ENCODE measurements at regions not wholly inside any gene's neighbourhood (a gene's known extent, or its start where the extent isn't known, plus 50 kb on each side); places are given as distances from the start of the nearest gene placed in this dataset.

DNA sequence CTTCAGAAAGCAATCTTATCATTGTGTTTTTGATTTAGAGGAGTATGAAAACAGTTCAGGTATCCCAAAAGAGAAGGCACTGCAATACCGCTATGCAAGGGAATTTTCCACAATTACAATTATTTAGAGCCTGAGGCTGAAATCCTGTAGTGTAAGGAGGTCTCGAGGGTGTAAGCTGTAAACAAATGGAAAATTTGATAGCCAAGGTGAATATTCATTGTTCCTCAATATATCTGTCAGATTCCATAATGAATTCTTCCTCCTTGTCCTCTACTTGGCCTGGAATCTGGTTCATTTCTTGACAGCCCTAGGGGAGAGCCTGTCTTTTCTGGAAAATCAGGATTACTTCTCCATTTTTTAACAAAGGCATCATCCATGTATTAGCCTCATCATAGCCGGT is 63.1 kb upstream of the SMARCA2 start:
- ATAC-seq (ENCODE audit: poor library complexity) = no peak
- H3K4me1 Mint-ChIP-seq (ENCODE audit: low read depth) = no peaks in the 10 kb centered on the region
- intact Hi-C loops (cut with DNase I, micrococcal nuclease) = no loop called here
- Histone ChIP-seq H3K36me3 (ENCODE audit: insufficient read depth, low read length) (no peaks in the 10 kb centered on the region), H3K27ac (ENCODE audit: low read depth in 1 of 2, low read length in 2 of 2) (no peak overlapping the region), H3K4me3 (ENCODE audit: low read length) (no peak overlapping the region), H3K9me3 (ENCODE audit: control insufficient read depth in 1 of 2, insufficient read depth in 1 of 2, low read length in 2 of 2) (no peaks in the 10 kb centered on the region), H3K27me3 (ENCODE audit: control insufficient read depth in 1 of 2, insufficient read depth in 2 of 2, low read length in 2 of 2) (no peaks in the 10 kb centered on the region), H3K4me1 (ENCODE audit: insufficient read depth, low read length) (no peaks in the 10 kb centered on the region)
- POLR2A ChIA-PET = no interaction called here
- H3K36me3 Mint-ChIP-seq (ENCODE audit: low read depth) = no peaks in the 10 kb centered on the region
- no peaks in the 10 kb centered on the region for H3K27me3 Mint-ChIP-seq
- H3K27ac Mint-ChIP-seq = no peak overlapping the region
- TF ChIP-seq, protein P1, sequence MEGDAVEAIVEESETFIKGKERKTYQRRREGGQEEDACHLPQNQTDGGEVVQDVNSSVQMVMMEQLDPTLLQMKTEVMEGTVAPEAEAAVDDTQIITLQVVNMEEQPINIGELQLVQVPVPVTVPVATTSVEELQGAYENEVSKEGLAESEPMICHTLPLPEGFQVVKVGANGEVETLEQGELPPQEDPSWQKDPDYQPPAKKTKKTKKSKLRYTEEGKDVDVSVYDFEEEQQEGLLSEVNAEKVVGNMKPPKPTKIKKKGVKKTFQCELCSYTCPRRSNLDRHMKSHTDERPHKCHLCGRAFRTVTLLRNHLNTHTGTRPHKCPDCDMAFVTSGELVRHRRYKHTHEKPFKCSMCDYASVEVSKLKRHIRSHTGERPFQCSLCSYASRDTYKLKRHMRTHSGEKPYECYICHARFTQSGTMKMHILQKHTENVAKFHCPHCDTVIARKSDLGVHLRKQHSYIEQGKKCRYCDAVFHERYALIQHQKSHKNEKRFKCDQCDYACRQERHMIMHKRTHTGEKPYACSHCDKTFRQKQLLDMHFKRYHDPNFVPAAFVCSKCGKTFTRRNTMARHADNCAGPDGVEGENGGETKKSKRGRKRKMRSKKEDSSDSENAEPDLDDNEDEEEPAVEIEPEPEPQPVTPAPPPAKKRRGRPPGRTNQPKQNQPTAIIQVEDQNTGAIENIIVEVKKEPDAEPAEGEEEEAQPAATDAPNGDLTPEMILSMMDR (IDR thresholded peaks at IDR 0.05) = no peak
- CTCF ChIA-PET = no interaction called here
- no peak for DNase-seq
- H3K4me3 Mint-ChIP-seq = no peak overlapping the region
- no peaks in the 10 kb centered on the region for H3K9me3 Mint-ChIP-seq

DNA sequence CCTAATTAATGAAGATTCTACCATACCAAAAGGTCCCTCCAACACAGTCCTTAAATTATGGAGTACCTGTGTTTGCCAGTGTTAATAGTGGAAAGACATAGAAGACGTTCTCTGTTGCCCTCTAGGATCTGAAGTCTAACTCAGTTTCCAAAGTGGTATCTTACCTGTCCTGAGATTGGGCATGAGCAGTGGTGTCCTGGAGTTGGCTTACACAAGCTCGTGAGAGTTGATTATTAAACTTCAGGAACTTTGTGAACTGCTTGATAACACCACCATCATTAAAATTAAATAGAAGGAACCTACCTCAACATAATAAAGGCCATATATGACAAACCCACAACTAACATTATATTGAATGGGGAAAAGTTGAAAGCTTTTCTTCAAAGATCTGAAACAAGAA is 60.9 kb upstream of the SMARCA2 start:
- ATAC-seq (ENCODE audit: poor library complexity) = no peak
- intact Hi-C loops (cut with DNase I, micrococcal nuclease) = no loop called here
- POLR2A ChIA-PET = no interaction called here
- Mint-ChIP-seq H3K27me3 (no peaks in the 10 kb centered on the region), H3K27ac (no peak overlapping the region), H3K36me3 (ENCODE audit: low read depth) (no peaks in the 10 kb centered on the region), H3K4me3 (no peak overlapping the region), H3K9me3 (no peaks in the 10 kb centered on the region), H3K4me1 (ENCODE audit: low read depth) (no peaks in the 10 kb centered on the region)
- Histone ChIP-seq H3K4me3 (ENCODE audit: low read length) (no peak overlapping the region), H3K36me3 (ENCODE audit: insufficient read depth, low read length) (no peaks in the 10 kb centered on the region), H3K4me1 (ENCODE audit: insufficient read depth, low read length) (no peaks in the 10 kb centered on the region), H3K27me3 (ENCODE audit: control insufficient read depth in 1 of 2, insufficient read depth in 2 of 2, low read length in 2 of 2) (no peaks in the 10 kb centered on the region), H3K9me3 (ENCODE audit: control insufficient read depth in 1 of 2, insufficient read depth in 1 of 2, low read length in 2 of 2) (no peaks in the 10 kb centered on the region), H3K27ac (ENCODE audit: low read depth in 1 of 2, low read length in 2 of 2) (no peak overlapping the region)
- TF ChIP-seq, protein P1 (IDR thresholded peaks at IDR 0.05) = no peak
- CTCF ChIA-PET = interaction anchor here (0.6 kb wide), 1 partner anchor 167 kb away, joined by 3 read pairs; no protein-coding TSS in a partner anchor
- DNase-seq = no peak

DNA sequence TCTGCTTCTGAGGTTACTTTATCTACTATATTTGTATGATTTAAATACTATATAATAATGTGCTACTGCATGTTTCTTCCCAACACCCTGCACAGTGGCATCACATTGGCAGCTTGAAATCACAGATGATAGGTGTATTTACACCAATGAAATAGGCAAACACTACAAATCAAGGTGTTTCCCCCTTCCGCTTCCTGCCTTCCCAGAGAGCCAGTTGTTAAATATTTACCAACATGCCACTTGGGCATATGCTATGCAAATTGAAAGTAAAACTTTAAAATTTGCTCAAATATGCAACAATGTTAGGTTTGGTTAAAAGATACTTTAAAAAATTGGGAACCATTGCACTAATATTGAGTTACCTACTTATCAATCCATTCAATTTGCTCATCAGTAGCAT is 58.2 kb upstream of the SMARCA2 start:
- TF ChIP-seq, protein P1 (IDR thresholded peaks at IDR 0.05) = no peak
- Mint-ChIP-seq H3K27me3 (no peaks in the 10 kb centered on the region), H3K4me1 (ENCODE audit: low read depth) (no peaks in the 10 kb centered on the region), H3K27ac (no peak overlapping the region), H3K4me3 (no peak overlapping the region), H3K36me3 (ENCODE audit: low read depth) (no peaks in the 10 kb centered on the region), H3K9me3 (no peaks in the 10 kb centered on the region)
- Histone ChIP-seq H3K27ac (ENCODE audit: low read depth in 1 of 2, low read length in 2 of 2) (no peak overlapping the region), H3K36me3 (ENCODE audit: insufficient read depth, low read length) (no peaks in the 10 kb centered on the region), H3K4me3 (ENCODE audit: low read length) (no peak overlapping the region), H3K27me3 (ENCODE audit: control insufficient read depth in 1 of 2, insufficient read depth in 2 of 2, low read length in 2 of 2) (no peaks in the 10 kb centered on the region), H3K4me1 (ENCODE audit: insufficient read depth, low read length) (no peaks in the 10 kb centered on the region), H3K9me3 (ENCODE audit: control insufficient read depth in 1 of 2, insufficient read depth in 1 of 2, low read length in 2 of 2) (no peaks in the 10 kb centered on the region)
- POLR2A ChIA-PET = no interaction called here
- no peak for ATAC-seq (ENCODE audit: poor library complexity)
- DNase-seq = no peak
- CTCF ChIA-PET = no interaction called here
- intact Hi-C loops (cut with DNase I, micrococcal nuclease) = no loop called here
